WTC11 (cell line): ENCODE measurements at regions not wholly inside any gene's neighbourhood (a gene's known extent, or its start where the extent isn't known, plus 50 kb on each side); places are given as distances from the start of the nearest gene placed in this dataset.

Experiments
- ATAC-seq: fragments of 200-7000 bp; cut with Tn5 transposase; 2 replicates; pipeline ENCODE4 v1.10.0; 2021; ENCODE audit warnings: mild to moderate bottlenecking, moderate library complexity
- CTCF ChIA-PET: fragments of 300-600 bp; sonication (Branson Sonifier 250); formaldehyde crosslinking; loops from one replicate; lab custom pipeline; 2021; ENCODE audit warnings: antibody characterized with exemption; lab: Charles Lee
- POLR2A ChIA-PET: fragments of 350-600 bp; sonication (Branson Sonifier 250); formaldehyde crosslinking; loops from one replicate; lab custom pipeline; 2021; ENCODE audit warnings: antibody characterized with exemption; lab: Charles Lee
- DNase-seq: peaks from one replicate; pipeline ENCODE4 v3.0.0; 2021; ENCODE audit warnings: low spot score
- H3K27ac Mint-ChIP-seq: 2 replicates; pipeline ENCODE4 v1.8.0; 2021; ENCODE audit warnings: mixed read lengths
- H3K27me3 Mint-ChIP-seq: 2 replicates; pipeline ENCODE4 v1.8.0; 2021; ENCODE audit warnings: low read depth, mild to moderate bottlenecking, moderate library complexity, mixed read lengths
- H3K36me3 Mint-ChIP-seq: 2 replicates; pipeline ENCODE4 v1.8.0; 2021; ENCODE audit warnings: mixed read lengths
- H3K4me1 Mint-ChIP-seq: 2 replicates; pipeline ENCODE4 v1.8.0; 2022; ENCODE audit warnings: mixed read lengths
- H3K4me3 Mint-ChIP-seq: 2 replicates; pipeline ENCODE4 v1.8.0; 2021; ENCODE audit warnings: mild to moderate bottlenecking, moderate library complexity, mixed read lengths
- H3K9me3 Mint-ChIP-seq: 2 replicates; pipeline ENCODE4 v1.8.0; 2021; ENCODE audit warnings: mixed read lengths
- AFF4 ChIP-seq: sonication (generic); formaldehyde crosslinking; IDR thresholded peaks from 2 replicates; pipeline ENCODE4 v1.8.1; 2023; ENCODE audit warnings: mild to moderate bottlenecking, missing genetic modification reagents, borderline replicate concordance
- ETV6 ChIP-seq: sonication (generic); formaldehyde crosslinking; IDR thresholded peaks from 2 replicates; pipeline ENCODE4 v1.8.1; 2022; ENCODE audit warnings: mild to moderate bottlenecking, missing genetic modification reagents
- MLX ChIP-seq: sonication (generic); formaldehyde crosslinking; IDR thresholded peaks from 2 replicates; pipeline ENCODE4 v1.8.1; 2023; ENCODE audit warnings: mild to moderate bottlenecking, missing genetic modification reagents, moderate library complexity
- MXD4 ChIP-seq: fragments of 250-450 bp; sonication (Bioruptor Pico); IDR thresholded peaks from 2 replicates; pipeline ENCODE4 v1.8.0; 2021; ENCODE audit warnings: mild to moderate bottlenecking, moderate library complexity, borderline replicate concordance
- NFATC4 ChIP-seq: fragments of 250-450 bp; sonication (Bioruptor Pico); IDR thresholded peaks from 2 replicates; pipeline ENCODE4 v1.9.0; 2021; ENCODE audit warnings: mild to moderate bottlenecking
- NFYB ChIP-seq: sonication (generic); formaldehyde crosslinking; conservative IDR thresholded peaks from 2 replicates; pipeline ENCODE4 v1.8.0; 2022; ENCODE audit warnings: low read depth, missing genetic modification reagents
- PRDM15 ChIP-seq: sonication (generic); formaldehyde crosslinking; IDR thresholded peaks from 2 replicates; pipeline ENCODE4 v1.8.0; 2022; ENCODE audit warnings: missing genetic modification reagents
- PREB ChIP-seq: sonication (generic); formaldehyde crosslinking; IDR thresholded peaks from 2 replicates; pipeline ENCODE4 v1.8.1; 2022; ENCODE audit warnings: mild to moderate bottlenecking, missing genetic modification reagents, moderate library complexity, borderline replicate concordance
- ZMAT4 ChIP-seq: fragments of 250-450 bp; sonication (Bioruptor Pico); IDR thresholded peaks from 2 replicates; pipeline ENCODE4 v1.9.0; 2021; ENCODE audit warnings: mild to moderate bottlenecking
- ZNF396 ChIP-seq: fragments of 250-450 bp; sonication (Bioruptor Pico); IDR thresholded peaks from 2 replicates; pipeline ENCODE4 v1.8.0; 2021; ENCODE audit warnings: mild to moderate bottlenecking, moderate library complexity, borderline replicate concordance
- ZNF532 ChIP-seq: fragments of 250-450 bp; sonication (Bioruptor Pico); IDR thresholded peaks from 2 replicates; pipeline ENCODE4 v1.9.0; 2021; ENCODE audit warnings: mild to moderate bottlenecking, borderline replicate concordance

GRCh38 chr5:174412374-174412773, 312.0 kb upstream of the MSX2 start:
- H3K4me3 Mint-ChIP-seq: no peak overlapping the region
- no peak overlapping the region for H3K27ac Mint-ChIP-seq
- H3K27me3 Mint-ChIP-seq: no peaks in the 10 kb centered on the region
- no peak for ATAC-seq
- DNase-seq: no peak
- TF ChIP-seq ZNF532 (CRISPR knock-in tag) (no peak), PREB (CRISPR knock-in tag) (no peak), MLX (no peak), ZMAT4 (CRISPR knock-in tag) (no peak)
- TF ChIP-seq, all 79 proteins: peak for 0
- POLR2A ChIA-PET: no interaction called here
- Mint-ChIP-seq H3K4me1 (no peaks in the 10 kb centered on the region), H3K9me3 (peaks cover 15% of the 10 kb centered on the region), H3K36me3 (no peaks in the 10 kb centered on the region)
- CTCF ChIA-PET: interaction anchor here (1.0 kb wide), 1 partner anchor 11 kb away, joined by 3 read pairs; no protein-coding TSS in a partner anchor

GRCh38 chr5:174412941-174413340, 311.4 kb upstream of the MSX2 start:
- ATAC-seq (no peak), DNase-seq (no peak)
- Mint-ChIP-seq H3K9me3 (peaks cover 15% of the 10 kb centered on the region), H3K27me3 (peaks cover 3% of the 10 kb centered on the region; the same call in 1 of the 2 replicates), H3K4me3 (no peak overlapping the region), H3K36me3 (no peaks in the 10 kb centered on the region), H3K27ac (no peak overlapping the region), H3K4me1 (no peaks in the 10 kb centered on the region)
- CTCF ChIA-PET: interaction anchor here (1.0 kb wide), 1 partner anchor 10 kb away, joined by 3 read pairs; no protein-coding TSS in a partner anchor
- TF ChIP-seq NFATC4 (CRISPR knock-in tag): no peak
- no peak for TF ChIP-seq AFF4
- no peak for TF ChIP-seq MXD4 (CRISPR knock-in tag)
- TF ChIP-seq ETV6 (CRISPR knock-in tag): no peak
- TF ChIP-seq NFYB (CRISPR knock-in tag): no peak
- TF ChIP-seq PRDM15 (CRISPR knock-in tag): no peak
- no peak for TF ChIP-seq ZNF396 (CRISPR knock-in tag)
- no peak for TF ChIP-seq PREB (CRISPR knock-in tag)
- POLR2A ChIA-PET: no interaction called here
